Memory B cell (primary cell): ENCODE measurements at regions not wholly inside any gene's neighbourhood (a gene's known extent, or its start where the extent isn't known, plus 50 kb on each side); places are given as distances from the start of the nearest gene placed in this dataset.
"Not testable (repeated sequence)": the region's sequence is repeated elsewhere in the genome, so short reads cannot be mapped to it uniquely, and the experiment has no call there.

Source experiments
- ATAC-seq: fragments of 150-1000 bp; cut with Tn5 transposase; 2 replicates; pipeline ENCODE4 v1.10.0; 2021; ENCODE audit warnings: low read depth, mild to moderate bottlenecking, moderate library complexity
- DNase-seq, 2 donors: peaks; one replicate each; pipeline ENCODE4 v3.0.0; 2022; ENCODE audit warnings: low spot score in 2 of 2
- H3K27ac Mint-ChIP-seq: one replicate; pipeline ENCODE4 v1.8.0; 2022; ENCODE audit warnings: mild to moderate bottlenecking, moderate library complexity, mixed read lengths
- H3K27me3 Mint-ChIP-seq: one replicate; pipeline ENCODE4 v1.8.0; 2022; ENCODE audit warnings: mixed read lengths
- H3K36me3 Mint-ChIP-seq: one replicate; pipeline ENCODE4 v1.8.0; 2022; ENCODE audit warnings: mild to moderate bottlenecking, mixed read lengths
- H3K4me1 Mint-ChIP-seq: one replicate; pipeline ENCODE4 v1.8.0; 2022; ENCODE audit warnings: mixed read lengths
- H3K4me3 Mint-ChIP-seq: one replicate; pipeline ENCODE4 v1.8.0; 2022; ENCODE audit warnings: mild to moderate bottlenecking, moderate library complexity, mixed read lengths
- H3K9me3 Mint-ChIP-seq: one replicate; pipeline ENCODE4 v1.8.0; 2022; ENCODE audit warnings: mixed read lengths

GRCh38 chr4:188714907-188715306 is 575.7 kb downstream of the TRIML1 start:
- H3K27me3 Mint-ChIP-seq, result no peaks in the 10 kb centered on the region
- no peak for DNase-seq
- peaks cover 3% of the 10 kb centered on the region for H3K9me3 Mint-ChIP-seq
- H3K4me3 Mint-ChIP-seq, result no peak overlapping the region
- H3K27ac Mint-ChIP-seq, result no peak overlapping the region
- no peaks in the 10 kb centered on the region for H3K4me1 Mint-ChIP-seq
- ATAC-seq, result no peak
- H3K36me3 Mint-ChIP-seq, result no peaks in the 10 kb centered on the region

- ATAC-seq (no peak), DNase-seq (no peak)
- Mint-ChIP-seq H3K9me3 (peaks cover 6% of the 10 kb centered on the region), H3K36me3 (no peaks in the 10 kb centered on the region), H3K4me3 (no peak overlapping the region), H3K27me3 (no peaks in the 10 kb centered on the region), H3K27ac (no peak overlapping the region), H3K4me1 (no peaks in the 10 kb centered on the region)
Observed at GRCh38 chr4:188717661-188718060, 578.4 kb downstream of the TRIML1 start.

GRCh38 chr4:188719794-188720193 is 580.6 kb downstream of the TRIML1 start:
- peaks cover 7% of the 10 kb centered on the region for H3K9me3 Mint-ChIP-seq
- no peaks in the 10 kb centered on the region for H3K27me3 Mint-ChIP-seq
- DNase-seq (no peak), ATAC-seq (no peak)
- no peak overlapping the region for H3K27ac Mint-ChIP-seq
- no peaks in the 10 kb centered on the region for H3K4me1 Mint-ChIP-seq
- no peak overlapping the region for H3K4me3 Mint-ChIP-seq
- no peaks in the 10 kb centered on the region for H3K36me3 Mint-ChIP-seq

DNA sequence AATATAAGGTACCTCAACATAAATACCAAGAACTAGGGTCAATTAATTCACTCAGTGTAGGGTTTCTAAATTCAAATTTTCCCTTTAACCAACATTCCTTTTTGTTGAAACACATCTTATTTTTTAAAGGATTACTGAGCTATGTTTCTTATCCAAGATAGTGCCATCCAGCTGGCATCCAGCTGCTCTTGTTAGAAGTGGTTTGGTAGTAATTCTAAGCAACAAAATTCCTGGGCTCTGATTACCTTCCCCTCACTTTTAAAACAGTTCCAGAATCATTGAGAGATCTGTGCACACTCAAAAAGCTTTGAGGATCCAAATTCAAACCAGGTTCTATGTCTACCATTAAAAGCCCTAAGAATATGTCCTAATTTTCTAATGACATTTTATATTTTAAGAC is 583.7 kb downstream of the TRIML1 start:
- DNase-seq (no peak), ATAC-seq (no peak)
- peaks cover 8% of the 10 kb centered on the region for H3K9me3 Mint-ChIP-seq
- no peaks in the 10 kb centered on the region for H3K27me3 Mint-ChIP-seq
- no peak overlapping the region for H3K4me3 Mint-ChIP-seq
- no peaks in the 10 kb centered on the region for H3K4me1 Mint-ChIP-seq
- no peak overlapping the region for H3K27ac Mint-ChIP-seq
- no peaks in the 10 kb centered on the region for H3K36me3 Mint-ChIP-seq

DNA sequence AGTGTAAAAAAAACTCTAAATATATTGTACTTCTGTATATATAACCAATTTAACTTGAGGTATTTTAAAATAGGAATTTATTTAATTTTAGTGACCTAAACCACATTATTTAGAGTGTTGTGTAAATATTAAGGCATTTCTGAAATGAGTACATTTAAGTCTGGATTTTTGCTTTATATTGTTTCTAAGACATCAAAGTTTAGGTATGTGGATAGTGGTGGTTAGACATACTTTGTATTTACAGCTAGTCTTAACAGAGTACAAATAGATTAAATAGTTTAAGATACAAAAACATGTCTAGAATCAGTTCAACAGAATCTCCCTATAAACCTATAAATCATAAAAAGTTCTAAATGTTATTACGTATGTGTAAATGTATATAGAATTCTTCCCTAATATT is 588.5 kb downstream of the TRIML1 start:
- DNase-seq, result no peak
- ATAC-seq, result no peak
- Mint-ChIP-seq H3K36me3 (no peaks in the 10 kb centered on the region), H3K4me1 (no peaks in the 10 kb centered on the region), H3K4me3 (no peak overlapping the region), H3K9me3 (peaks cover 15% of the 10 kb centered on the region), H3K27ac (no peak overlapping the region), H3K27me3 (no peaks in the 10 kb centered on the region)

DNA sequence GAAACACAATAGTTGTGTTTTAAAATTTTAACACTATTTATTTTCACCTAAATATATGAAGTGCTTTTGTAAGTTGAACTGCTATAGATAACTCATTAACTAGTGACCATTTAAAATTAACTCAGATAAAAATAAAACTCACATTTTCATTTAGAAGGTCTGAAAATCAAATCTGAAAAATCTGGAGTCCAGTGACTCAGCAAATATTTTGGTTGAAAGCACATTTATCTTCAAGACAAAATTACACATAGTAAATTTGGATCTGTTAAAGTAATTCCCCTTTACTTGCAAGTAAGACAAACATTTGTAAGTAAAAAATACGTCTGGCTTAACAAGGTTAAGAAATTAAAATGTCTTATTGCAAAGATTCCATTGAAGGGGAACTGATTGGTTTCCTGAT is 589.1 kb downstream of the TRIML1 start:
- H3K36me3 Mint-ChIP-seq, result no peaks in the 10 kb centered on the region
- ATAC-seq (no peak), DNase-seq (no peak)
- H3K4me1 Mint-ChIP-seq, result no peaks in the 10 kb centered on the region
- no peak overlapping the region for H3K4me3 Mint-ChIP-seq
- H3K9me3 Mint-ChIP-seq, result peaks cover 14% of the 10 kb centered on the region
- H3K27ac Mint-ChIP-seq, result no peak overlapping the region
- no peaks in the 10 kb centered on the region for H3K27me3 Mint-ChIP-seq

- no peak overlapping the region for H3K4me3 Mint-ChIP-seq
- DNase-seq, result no peak
- H3K36me3 Mint-ChIP-seq, result peaks cover 1% of the 10 kb centered on the region
Observed at GRCh38 chr4:188732131-188732530, 592.9 kb downstream of the TRIML1 start.

GRCh38 chr4:188735082-188735481 is 595.8 kb downstream of the TRIML1 start:
- Mint-ChIP-seq H3K9me3 (peaks cover 13% of the 10 kb centered on the region), H3K27ac (no peak overlapping the region), H3K4me3 (no peak overlapping the region), H3K4me1 (no peaks in the 10 kb centered on the region), H3K27me3 (no peaks in the 10 kb centered on the region), H3K36me3 (peaks cover 1% of the 10 kb centered on the region)
- ATAC-seq (no peak), DNase-seq (no peak)

More at GRCh38 chr4:188732131-188732530, 592.9 kb downstream of the TRIML1 start:
- Mint-ChIP-seq H3K4me1 (no peaks in the 10 kb centered on the region), H3K27me3 (no peaks in the 10 kb centered on the region), H3K9me3 (peaks cover 14% of the 10 kb centered on the region), H3K27ac (no peak overlapping the region)
- ATAC-seq, result no peak

- ATAC-seq, result no peak
- DNase-seq, result no peak
- H3K4me1 Mint-ChIP-seq, result no peaks in the 10 kb centered on the region
- no peaks in the 10 kb centered on the region for H3K27me3 Mint-ChIP-seq
- no peak overlapping the region for H3K4me3 Mint-ChIP-seq
- H3K27ac Mint-ChIP-seq, result no peak overlapping the region
- H3K9me3 Mint-ChIP-seq, result peaks cover 3% of the 10 kb centered on the region
- H3K36me3 Mint-ChIP-seq, result peaks cover 1% of the 10 kb centered on the region
Observed at GRCh38 chr4:188737251-188738002, 598.2 kb downstream of the TRIML1 start.

- not testable (repeated sequence) for H3K27ac Mint-ChIP-seq, H3K4me1 Mint-ChIP-seq, H3K4me3 Mint-ChIP-seq, DNase-seq, ATAC-seq, H3K27me3 Mint-ChIP-seq, H3K9me3 Mint-ChIP-seq, H3K36me3 Mint-ChIP-seq
Observed at GRCh38 chr4:188738290-188738689, 599.0 kb downstream of the TRIML1 start.

GRCh38 chr4:188740172-188740571 is 600.9 kb downstream of the TRIML1 start:
- not testable (repeated sequence) for H3K4me1 Mint-ChIP-seq, H3K4me3 Mint-ChIP-seq, H3K9me3 Mint-ChIP-seq, DNase-seq, H3K27me3 Mint-ChIP-seq, ATAC-seq, H3K27ac Mint-ChIP-seq, H3K36me3 Mint-ChIP-seq

DNA sequence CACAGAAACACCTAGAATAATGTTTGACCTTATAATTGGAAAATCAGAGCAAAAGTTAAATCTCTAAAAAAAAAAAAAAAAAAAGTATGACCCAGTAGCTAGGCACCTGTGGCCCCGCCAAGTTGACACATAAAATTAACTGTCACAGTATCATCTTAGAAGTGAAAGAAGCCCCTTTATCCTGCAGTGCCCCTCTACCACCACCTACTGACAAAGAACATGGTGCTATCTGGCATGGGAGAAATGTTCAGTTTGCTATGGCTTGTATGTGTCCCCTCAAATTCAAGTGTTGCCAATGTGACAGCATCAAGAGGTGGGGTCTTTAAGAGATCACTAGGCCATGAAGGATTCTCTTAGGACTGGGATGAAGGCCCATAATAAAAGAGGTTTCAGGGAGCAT is 601.5 kb downstream of the TRIML1 start:
- not testable (repeated sequence) for H3K4me3 Mint-ChIP-seq, ATAC-seq, H3K36me3 Mint-ChIP-seq, DNase-seq, H3K27me3 Mint-ChIP-seq, H3K27ac Mint-ChIP-seq, H3K9me3 Mint-ChIP-seq, H3K4me1 Mint-ChIP-seq

DNA sequence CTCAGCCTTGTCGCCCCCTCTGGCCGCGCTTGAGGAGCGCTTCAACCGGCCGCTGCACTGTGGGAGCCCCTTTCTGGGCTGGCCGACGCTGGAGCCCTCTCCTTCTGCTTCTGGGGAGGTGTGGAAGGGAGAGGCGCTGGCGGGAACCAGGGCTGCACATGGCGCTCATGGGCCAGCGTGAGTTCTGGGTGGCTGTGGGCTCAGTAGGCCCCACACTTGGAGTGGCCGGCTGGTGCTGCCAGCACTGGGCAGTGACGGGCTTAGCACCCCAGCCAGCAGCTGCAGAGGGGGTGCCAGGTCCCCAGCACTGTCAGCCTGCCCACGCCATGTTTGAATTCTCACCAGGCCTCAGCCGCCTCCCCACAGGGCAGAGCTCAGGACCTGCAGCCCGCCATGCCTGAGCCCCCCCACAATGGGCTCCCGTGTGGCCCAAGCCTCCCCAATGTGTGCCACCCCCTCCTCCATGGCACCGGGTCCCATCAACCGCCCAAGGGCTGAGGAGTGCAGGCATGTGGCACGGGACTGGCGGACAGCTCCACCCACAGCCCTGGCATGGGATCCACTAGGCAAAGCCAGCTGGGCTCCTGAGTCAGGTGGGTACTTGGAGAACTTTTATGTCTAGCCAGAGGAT is 615.2 kb downstream of the TRIML1 start:
- no peaks in the 10 kb centered on the region for H3K4me1 Mint-ChIP-seq
- H3K27me3 Mint-ChIP-seq, result no peaks in the 10 kb centered on the region
- no peak overlapping the region for H3K27ac Mint-ChIP-seq
- DNase-seq (no peak), ATAC-seq (no peak)
- no peak overlapping the region for H3K4me3 Mint-ChIP-seq
- no peaks in the 10 kb centered on the region for H3K36me3 Mint-ChIP-seq
- H3K9me3 Mint-ChIP-seq, result peaks cover 12% of the 10 kb centered on the region

DNA sequence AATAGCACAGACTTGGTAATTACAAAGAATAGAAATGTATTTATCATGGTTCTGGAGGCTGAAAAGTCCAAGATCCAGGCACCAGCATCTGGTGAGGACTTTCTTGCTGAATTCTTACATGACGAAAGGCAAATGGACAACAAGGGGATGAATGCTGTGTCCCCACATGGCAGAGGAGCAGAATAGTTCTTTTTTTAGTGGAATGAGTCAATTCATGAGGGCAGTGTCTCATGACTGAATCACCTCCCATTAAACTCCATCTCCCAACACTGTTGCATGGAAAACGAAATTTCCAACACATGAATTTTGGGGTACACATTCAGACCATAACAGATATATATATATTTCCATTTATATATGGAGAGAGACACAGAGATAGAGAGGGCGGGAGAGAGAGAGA is 628.3 kb downstream of the TRIML1 start:
- H3K27ac Mint-ChIP-seq, result no peak overlapping the region
- H3K4me3 Mint-ChIP-seq, result no peak overlapping the region
- peaks cover 7% of the 10 kb centered on the region for H3K9me3 Mint-ChIP-seq
- no peaks in the 10 kb centered on the region for H3K36me3 Mint-ChIP-seq
- H3K4me1 Mint-ChIP-seq, result no peaks in the 10 kb centered on the region
- ATAC-seq (no peak), DNase-seq (no peak)
- H3K27me3 Mint-ChIP-seq, result no peaks in the 10 kb centered on the region

- Mint-ChIP-seq H3K27me3 (no peaks in the 10 kb centered on the region), H3K4me3 (no peak overlapping the region), H3K4me1 (no peaks in the 10 kb centered on the region), H3K9me3 (no peaks in the 10 kb centered on the region), H3K27ac (no peak overlapping the region), H3K36me3 (no peaks in the 10 kb centered on the region)
- no peak for ATAC-seq
- DNase-seq, result no peak
Observed at GRCh38 chr4:188778905-188779304, 639.7 kb downstream of the TRIML1 start.
